ENCODE measurements at regions not wholly inside any gene's neighbourhood (a gene's known extent, or its start where the extent isn't known, plus 50 kb on each side); places are given as distances from the start of the nearest gene placed in this dataset.

DNA sequence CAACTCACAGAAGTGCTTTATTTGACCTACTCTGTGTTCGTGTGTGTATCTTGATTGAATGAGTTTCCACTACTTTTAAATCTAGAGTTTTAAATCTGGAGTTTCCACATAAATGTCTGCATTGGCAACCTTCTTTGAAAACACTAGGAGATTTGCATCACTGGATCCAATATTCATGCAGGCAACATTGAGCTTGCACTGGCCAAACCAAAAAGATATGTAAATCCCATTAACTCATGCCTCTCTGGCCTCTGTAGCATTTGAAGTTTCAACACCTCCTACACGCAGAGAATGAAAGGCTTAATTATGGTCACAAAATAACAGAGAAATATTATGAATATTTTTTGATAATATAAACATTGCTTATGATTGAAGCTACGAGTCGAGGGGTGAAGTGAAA lies 178.6 kb downstream of the DUSP6 start:
- H3K36me3 ChIP-seq (ENCODE audit: control insufficient read depth, low read length) = no peaks in the 10 kb centered on the region
- H3F3A ChIP-seq (ENCODE audit: control insufficient read depth, insufficient read depth) = no peaks in the 10 kb centered on the region
- no peaks in the 10 kb centered on the region for H3K9me2 ChIP-seq (replicated peaks; ENCODE audit: control insufficient read depth, low read length)
- no peaks in the 10 kb centered on the region for H3K79me2 ChIP-seq (ENCODE audit: control insufficient read depth, low read length)
- H3K4me2 ChIP-seq (ENCODE audit: low read length) = no peak overlapping the region
- H3K27ac ChIP-seq (ENCODE audit: low read depth, low read length) = no peak overlapping the region
- no peaks in the 10 kb centered on the region for H3K9me3 ChIP-seq (ENCODE audit: control insufficient read depth, insufficient read depth, low read length)
- TF ChIP-seq EZH2phosphoT487 (IDR thresholded peaks at IDR 0.05; ENCODE audit: borderline replicate concordance, low read length) = no peak
- TF ChIP-seq, protein P1, sequence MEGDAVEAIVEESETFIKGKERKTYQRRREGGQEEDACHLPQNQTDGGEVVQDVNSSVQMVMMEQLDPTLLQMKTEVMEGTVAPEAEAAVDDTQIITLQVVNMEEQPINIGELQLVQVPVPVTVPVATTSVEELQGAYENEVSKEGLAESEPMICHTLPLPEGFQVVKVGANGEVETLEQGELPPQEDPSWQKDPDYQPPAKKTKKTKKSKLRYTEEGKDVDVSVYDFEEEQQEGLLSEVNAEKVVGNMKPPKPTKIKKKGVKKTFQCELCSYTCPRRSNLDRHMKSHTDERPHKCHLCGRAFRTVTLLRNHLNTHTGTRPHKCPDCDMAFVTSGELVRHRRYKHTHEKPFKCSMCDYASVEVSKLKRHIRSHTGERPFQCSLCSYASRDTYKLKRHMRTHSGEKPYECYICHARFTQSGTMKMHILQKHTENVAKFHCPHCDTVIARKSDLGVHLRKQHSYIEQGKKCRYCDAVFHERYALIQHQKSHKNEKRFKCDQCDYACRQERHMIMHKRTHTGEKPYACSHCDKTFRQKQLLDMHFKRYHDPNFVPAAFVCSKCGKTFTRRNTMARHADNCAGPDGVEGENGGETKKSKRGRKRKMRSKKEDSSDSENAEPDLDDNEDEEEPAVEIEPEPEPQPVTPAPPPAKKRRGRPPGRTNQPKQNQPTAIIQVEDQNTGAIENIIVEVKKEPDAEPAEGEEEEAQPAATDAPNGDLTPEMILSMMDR (IDR thresholded peaks at IDR 0.05; ENCODE audit: low read depth, low read length, poor library complexity, severe bottlenecking) = no peak
- no peaks in the 10 kb centered on the region for H3K27me3 ChIP-seq (ENCODE audit: control insufficient read depth, low read length)
- H3K4me3 ChIP-seq (ENCODE audit: low read length) = no peak overlapping the region
- H4K20me1 ChIP-seq (ENCODE audit: control insufficient read depth, insufficient read depth, low read depth, low read length) = no peaks in the 10 kb centered on the region
- no peaks in the 10 kb centered on the region for H3K4me1 ChIP-seq (ENCODE audit: control insufficient read depth, low read length)

DNA sequence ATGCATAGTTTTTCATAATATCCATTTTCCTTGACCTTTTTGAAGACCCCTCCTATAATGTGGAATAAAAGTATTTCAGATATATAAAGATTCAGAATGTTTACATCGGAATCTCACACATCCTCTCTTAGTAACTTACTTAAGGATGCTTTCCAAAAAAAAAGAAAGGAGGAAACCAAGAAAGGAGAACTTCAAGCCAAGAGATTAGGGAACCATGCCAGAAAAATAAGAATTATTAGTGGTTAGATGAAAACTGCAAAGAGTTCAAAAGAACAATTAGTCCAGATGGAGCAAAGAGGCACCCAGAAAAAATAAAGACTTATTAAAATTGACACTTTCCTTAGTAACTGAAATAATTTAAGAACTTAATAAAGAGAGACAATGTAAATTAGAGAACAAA lies 179.2 kb downstream of the DUSP6 start:
- H3K79me2 ChIP-seq (ENCODE audit: control insufficient read depth, low read length) = no peaks in the 10 kb centered on the region
- no peaks in the 10 kb centered on the region for H3K9me3 ChIP-seq (ENCODE audit: control insufficient read depth, insufficient read depth, low read length)
- no peaks in the 10 kb centered on the region for H3K4me1 ChIP-seq (ENCODE audit: control insufficient read depth, low read length)
- H3F3A ChIP-seq (ENCODE audit: control insufficient read depth, insufficient read depth) = no peaks in the 10 kb centered on the region
- no peaks in the 10 kb centered on the region for H3K27me3 ChIP-seq (ENCODE audit: control insufficient read depth, low read length)
- no peaks in the 10 kb centered on the region for H4K20me1 ChIP-seq (ENCODE audit: control insufficient read depth, insufficient read depth, low read depth, low read length)
- no peak overlapping the region for H3K4me3 ChIP-seq (ENCODE audit: low read length)
- no peaks in the 10 kb centered on the region for H3K9me2 ChIP-seq (replicated peaks; ENCODE audit: control insufficient read depth, low read length)
- no peak for TF ChIP-seq EZH2phosphoT487 (IDR thresholded peaks at IDR 0.05; ENCODE audit: borderline replicate concordance, low read length)
- TF ChIP-seq, protein P1 (IDR thresholded peaks at IDR 0.05; ENCODE audit: low read depth, low read length, poor library complexity, severe bottlenecking) = no peak
- H3K4me2 ChIP-seq (ENCODE audit: low read length) = no peak overlapping the region
- H3K36me3 ChIP-seq (ENCODE audit: control insufficient read depth, low read length) = no peaks in the 10 kb centered on the region
- H3K27ac ChIP-seq (ENCODE audit: low read depth, low read length) = no peak overlapping the region

DNA sequence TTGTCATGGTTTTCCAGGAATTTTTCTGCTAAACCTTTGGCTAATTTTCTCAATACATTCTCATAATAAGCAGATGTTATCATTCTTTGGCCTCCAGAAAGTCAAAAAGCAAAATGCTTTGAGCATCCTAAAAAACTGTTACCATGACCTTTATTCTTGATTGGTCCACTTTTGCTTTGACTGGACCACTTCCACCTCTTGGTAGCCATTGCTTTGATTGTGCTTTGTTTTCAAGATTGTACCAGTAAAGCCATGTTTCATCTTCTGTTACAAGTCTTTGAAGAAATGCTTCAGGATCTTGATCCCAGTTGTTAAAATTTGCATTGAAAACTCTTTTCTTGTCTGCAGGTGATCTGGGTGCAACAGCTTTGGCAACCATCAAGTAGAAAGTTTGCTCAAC lies 180.1 kb downstream of the DUSP6 start:
- H3K79me2 ChIP-seq (ENCODE audit: control insufficient read depth, low read length) = no peaks in the 10 kb centered on the region
- H3K27me3 ChIP-seq (ENCODE audit: control insufficient read depth, low read length) = no peaks in the 10 kb centered on the region
- TF ChIP-seq EZH2phosphoT487 (IDR thresholded peaks at IDR 0.05; ENCODE audit: borderline replicate concordance, low read length) = no peak
- TF ChIP-seq, protein P1 (IDR thresholded peaks at IDR 0.05; ENCODE audit: low read depth, low read length, poor library complexity, severe bottlenecking) = no peak
- no peaks in the 10 kb centered on the region for H4K20me1 ChIP-seq (ENCODE audit: control insufficient read depth, insufficient read depth, low read depth, low read length)
- H3F3A ChIP-seq (ENCODE audit: control insufficient read depth, insufficient read depth) = no peaks in the 10 kb centered on the region
- H3K36me3 ChIP-seq (ENCODE audit: control insufficient read depth, low read length) = no peaks in the 10 kb centered on the region
- no peak overlapping the region for H3K4me3 ChIP-seq (ENCODE audit: low read length)
- H3K4me2 ChIP-seq (ENCODE audit: low read length) = no peak overlapping the region
- no peak overlapping the region for H3K27ac ChIP-seq (ENCODE audit: low read depth, low read length)
- no peaks in the 10 kb centered on the region for H3K4me1 ChIP-seq (ENCODE audit: control insufficient read depth, low read length)
- no peaks in the 10 kb centered on the region for H3K9me3 ChIP-seq (ENCODE audit: control insufficient read depth, insufficient read depth, low read length)
- H3K9me2 ChIP-seq (replicated peaks; ENCODE audit: control insufficient read depth, low read length) = no peaks in the 10 kb centered on the region

DNA sequence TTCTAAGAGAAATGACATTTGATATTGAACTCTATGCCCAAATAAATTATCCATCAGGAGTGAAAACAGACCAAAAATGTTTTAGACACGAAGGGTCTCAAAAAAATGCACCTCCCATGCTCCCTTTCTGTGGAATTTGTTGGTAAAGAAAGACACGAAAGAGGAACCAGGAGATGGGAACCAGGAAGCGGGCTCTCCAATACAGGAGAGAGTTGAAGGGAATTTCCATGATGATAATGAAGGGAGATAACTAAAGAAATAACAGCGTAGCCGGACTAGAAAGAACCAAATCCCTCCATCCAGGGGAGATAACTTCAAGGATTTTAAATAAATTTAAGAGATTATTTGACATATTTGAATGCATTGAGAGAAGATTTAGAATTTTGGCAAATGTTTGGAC lies 183.0 kb downstream of the DUSP6 start:
- no peaks in the 10 kb centered on the region for H3K9me2 ChIP-seq (replicated peaks; ENCODE audit: control insufficient read depth, low read length)
- no peaks in the 10 kb centered on the region for H3K9me3 ChIP-seq (ENCODE audit: control insufficient read depth, insufficient read depth, low read length)
- 0 out of 2 replicates have a peak, but pooled peaks cover 3% of the 10 kb centered on the region for H3K4me1 ChIP-seq (ENCODE audit: control insufficient read depth, low read length)
- H3F3A ChIP-seq (ENCODE audit: control insufficient read depth, insufficient read depth) = no peaks in the 10 kb centered on the region
- H3K4me3 ChIP-seq (ENCODE audit: low read length) = no peak overlapping the region
- no peaks in the 10 kb centered on the region for H4K20me1 ChIP-seq (ENCODE audit: control insufficient read depth, insufficient read depth, low read depth, low read length)
- no peak for TF ChIP-seq EZH2phosphoT487 (IDR thresholded peaks at IDR 0.05; ENCODE audit: borderline replicate concordance, low read length)
- TF ChIP-seq, protein P1 (IDR thresholded peaks at IDR 0.05; ENCODE audit: low read depth, low read length, poor library complexity, severe bottlenecking) = no peak
- no peaks in the 10 kb centered on the region for H3K27me3 ChIP-seq (ENCODE audit: control insufficient read depth, low read length)
- no peak overlapping the region for H3K4me2 ChIP-seq (ENCODE audit: low read length)
- no peaks in the 10 kb centered on the region for H3K79me2 ChIP-seq (ENCODE audit: control insufficient read depth, low read length)
- H3K36me3 ChIP-seq (ENCODE audit: control insufficient read depth, low read length) = no peaks in the 10 kb centered on the region
- H3K27ac ChIP-seq (ENCODE audit: low read depth, low read length) = no peak overlapping the region

Measured in DOHH2 (cell line).